Embryonic facial prominence (tissue), 1 donor: ENCODE measurements at regions not wholly inside any gene's neighbourhood (a gene's known extent, or its start where the extent isn't known, plus 50 kb on each side); places are given as distances from the start of the nearest gene placed in this dataset.

Source experiments
- DNase-seq: peaks from one replicate; pipeline ENCODE4 v3.0.0-alpha.2; 2016; ENCODE audit errors: extremely low spot score

- no peak for DNase-seq
These were observed 120.3 kb upstream of the IPO9 start for GRCh38 chr1:201708691-201709090.

- no peak for DNase-seq
These were observed 119.2 kb upstream of the IPO9 start for GRCh38 chr1:201709564-201710295.

GRCh38 chr1:201710632-201711597, 118.0 kb upstream of the IPO9 start:
- DNase-seq: no peak

GRCh38 chr1:201711811-201712210, 117.1 kb upstream of the IPO9 start:
- DNase-seq: no peak

- DNase-seq: no peak
These were observed 116.4 kb upstream of the IPO9 start for GRCh38 chr1:201712387-201713085.

- no peak for DNase-seq
These were observed 115.7 kb upstream of the IPO9 start for GRCh38 chr1:201713086-201713810.

GRCh38 chr1:201714542-201715329, 114.2 kb upstream of the IPO9 start:
- DNase-seq: no peak

GRCh38 chr1:201715351-201715750, 113.6 kb upstream of the IPO9 start:
- no peak for DNase-seq

- no peak for DNase-seq
These were observed 112.9 kb upstream of the IPO9 start for GRCh38 chr1:201715801-201716741.

GRCh38 chr1:201716742-201717135, 112.2 kb upstream of the IPO9 start:
- DNase-seq: no peak

GRCh38 chr1:201717286-201717685, 111.7 kb upstream of the IPO9 start:
- DNase-seq: no peak

- no peak for DNase-seq
These were observed 110.4 kb upstream of the IPO9 start for GRCh38 chr1:201718346-201719202.

GRCh38 chr1:201719812-201720521, 109.0 kb upstream of the IPO9 start:
- no peak for DNase-seq

GRCh38 chr1:201720522-201720844, 108.5 kb upstream of the IPO9 start:
- no peak for DNase-seq

GRCh38 chr1:201721082-201722049, 107.6 kb upstream of the IPO9 start:
- DNase-seq: no peak

- no peak for DNase-seq
These were observed 104.8 kb upstream of the IPO9 start for GRCh38 chr1:201724039-201724765.
